ENCODE measurements at regions not wholly inside any gene's neighbourhood (a gene's known extent, or its start where the extent isn't known, plus 50 kb on each side); places are given as distances from the start of the nearest gene placed in this dataset.
A peak's percentile ranks its signal among the peaks of the same experiment; 100 is the strongest.

- DNase-seq, result no peak
Observed at GRCh38 chr2:128640166-128640844, 321.6 kb upstream of the HS6ST1 start.

GRCh38 chr2:128640845-128641360, 322.2 kb upstream of the HS6ST1 start:
- DNase-seq, result no peak

- no peak for DNase-seq
Observed at GRCh38 chr2:128641421-128642080, 322.9 kb upstream of the HS6ST1 start.

- no peak for DNase-seq
Observed at GRCh38 chr2:128642316-128642715, 323.6 kb upstream of the HS6ST1 start.

- no peak for DNase-seq
Observed at GRCh38 chr2:128642821-128643220, 324.2 kb upstream of the HS6ST1 start.

GRCh38 chr2:128643221-128644065, 324.8 kb upstream of the HS6ST1 start:
- DNase-seq, result no peak

GRCh38 chr2:128644156-128644555, 325.5 kb upstream of the HS6ST1 start:
- no peak for DNase-seq

- no peak for DNase-seq
Observed at GRCh38 chr2:128644718-128645256, 326.1 kb upstream of the HS6ST1 start.

- DNase-seq, result no peak
Observed at GRCh38 chr2:128645631-128646030, 327.0 kb upstream of the HS6ST1 start.

GRCh38 chr2:128646091-128646490, 327.4 kb upstream of the HS6ST1 start:
- no peak for DNase-seq

GRCh38 chr2:128646691-128647090, 328.0 kb upstream of the HS6ST1 start:
- no peak for DNase-seq

GRCh38 chr2:128651000-128651399, 332.3 kb upstream of the HS6ST1 start:
- DNase-seq, result no peak

GRCh38 chr2:128654408-128654807, 335.7 kb upstream of the HS6ST1 start:
- peak; percentile 49 for DNase-seq

GRCh38 chr2:128660836-128661235, 342.2 kb upstream of the HS6ST1 start:
- DNase-seq, result no peak

GRCh38 chr2:128661311-128661710, 342.6 kb upstream of the HS6ST1 start:
- no peak for DNase-seq

GRCh38 chr2:128662051-128662471, 343.4 kb upstream of the HS6ST1 start:
- DNase-seq, result no peak

GRCh38 chr2:128663371-128664050, 344.8 kb upstream of the HS6ST1 start:
- DNase-seq, result no peak

GRCh38 chr2:128664499-128664971, 345.9 kb upstream of the HS6ST1 start:
- no peak for DNase-seq

GRCh38 chr2:128665113-128665512, 346.4 kb upstream of the HS6ST1 start:
- DNase-seq, result no peak

GRCh38 chr2:128666596-128666995, 347.9 kb upstream of the HS6ST1 start:
- DNase-seq, result no peak

- no peak for DNase-seq
Observed at GRCh38 chr2:128667391-128667790, 348.7 kb upstream of the HS6ST1 start.

GRCh38 chr2:128668946-128669345, 350.3 kb upstream of the HS6ST1 start:
- no peak for DNase-seq

All from CD4-positive, alpha-beta T cell treated with Interferon gamma for 1 hour (primary cell).